CD14-positive monocyte (primary cell): ENCODE measurements at regions not wholly inside any gene's neighbourhood (a gene's known extent, or its start where the extent isn't known, plus 50 kb on each side); places are given as distances from the start of the nearest gene placed in this dataset.

Source experiments
- DNase-seq, 3 donors: peaks; one replicate each; pipeline ENCODE4 v3.0.0-alpha.2; 2011 to 2022
- H2AFZ ChIP-seq: 2 replicates; pipeline ENCODE4 v1.6.0; 2012; ENCODE audit warnings: mild to moderate bottlenecking, low read depth, low read length, inconsistent platforms; ENCODE audit not compliant: insufficient read depth, poor library complexity, severe bottlenecking
- H3K27ac ChIP-seq, 2 donors: 1 replicate in 1 of 2; 2 replicates in 1 of 2; pipeline ENCODE4 v1.5.1; 2012 to 2013; ENCODE audit warnings: low read length in 2 of 2, control low read depth in 1 of 2, inconsistent platforms in 1 of 2, low read depth in 1 of 2, mild to moderate bottlenecking in 1 of 2
- H3K27me3 ChIP-seq, 2 donors: one replicate each; pipeline versions ENCODE4 v1.6.0 to v1.6.1; 2011 to 2013; ENCODE audit warnings: low read length in 2 of 2; ENCODE audit not compliant: control insufficient read depth in 2 of 2, insufficient read depth in 2 of 2
- H3K36me3 ChIP-seq, 2 donors: replicated peaks in 1 of 2; 1 replicate in 1 of 2; 2 replicates in 1 of 2; pipeline versions ENCODE4 v1.5.1 to v1.6.1; 2012 to 2013; ENCODE audit warnings: low read length in 2 of 2, control low read depth in 1 of 2, inconsistent platforms in 1 of 2, mild to moderate bottlenecking in 1 of 2; ENCODE audit not compliant: insufficient read depth in 2 of 2, control insufficient read depth in 1 of 2
- H3K4me1 ChIP-seq, 2 donors: 1 replicate in 1 of 2; 2 replicates in 1 of 2; pipeline versions ENCODE4 v1.5.1 to v1.6.1; 2012 to 2013; ENCODE audit warnings: low read length in 2 of 2, control low read depth in 1 of 2, inconsistent platforms in 1 of 2, mild to moderate bottlenecking in 1 of 2, moderate library complexity in 1 of 2; ENCODE audit not compliant: insufficient read depth in 2 of 2, control insufficient read depth in 1 of 2
- H3K4me2 ChIP-seq: replicated peaks from 2 replicates; pipeline ENCODE3; 2012; ENCODE audit warnings: low read length, moderate library complexity, mild to moderate bottlenecking; ENCODE audit not compliant: poor library complexity, severe bottlenecking; ENCODE audit errors: extremely low read depth
- H3K4me3 ChIP-seq, 3 experiments: fragments of 200-600 bp in 1 of 3; sonication (generic) in 1 of 3; replicated peaks in 1 of 3; 1 replicate in 2 of 3; 2 replicates in 1 of 3; pipeline ENCODE4 v1.5.1; 2011 to 2013; ENCODE audit warnings: low read length in 3 of 3, mild to moderate bottlenecking in 3 of 3, control low read depth in 2 of 3, low read depth in 2 of 3, inconsistent platforms in 1 of 3, moderate library complexity in 1 of 3
- H3K79me2 ChIP-seq: 2 replicates; pipeline ENCODE4 v1.6.0; 2012; ENCODE audit warnings: mild to moderate bottlenecking, control low read depth, inconsistent platforms, low read length, moderate library complexity; ENCODE audit not compliant: insufficient read depth
- H3K9ac ChIP-seq: 2 replicates; pipeline ENCODE4 v1.6.0; 2017; ENCODE audit warnings: low read length, mild to moderate bottlenecking; ENCODE audit not compliant: insufficient read depth, poor library complexity, severe bottlenecking
- H3K9me3 ChIP-seq, 2 donors: replicated peaks in 1 of 2; 1 replicate in 1 of 2; 2 replicates in 1 of 2; pipeline versions ENCODE4 v1.5.1 to v1.6.1; 2012 to 2013; ENCODE audit warnings: low read length in 2 of 2, control low read depth in 1 of 2; ENCODE audit not compliant: control insufficient read depth in 1 of 2, insufficient read depth in 1 of 2
- H4K20me1 ChIP-seq: 2 replicates; pipeline ENCODE4 v1.6.0; 2012; ENCODE audit warnings: mild to moderate bottlenecking, low read length, control low read depth, moderate library complexity; ENCODE audit not compliant: insufficient read depth
- H3K27ac Mint-ChIP-seq, 7 donors: one replicate each; pipeline ENCODE4 v1.8.0; 2020; ENCODE audit warnings: mild to moderate bottlenecking in 7 of 7, mixed read lengths in 7 of 7, moderate library complexity in 6 of 7, inconsistent platforms in 2 of 7
- H3K27me3 Mint-ChIP-seq, 3 donors: one replicate each; pipeline ENCODE4 v1.8.0; 2021 to 2022; ENCODE audit warnings: low read depth in 3 of 3, mild to moderate bottlenecking in 3 of 3, mixed read lengths in 3 of 3, moderate library complexity in 3 of 3, inconsistent platforms in 1 of 3
- H3K36me3 Mint-ChIP-seq, 2 donors: one replicate each; pipeline ENCODE4 v1.8.0; 2020; ENCODE audit warnings: mixed read lengths in 2 of 2, inconsistent platforms in 1 of 2, mild to moderate bottlenecking in 1 of 2
- H3K4me1 Mint-ChIP-seq: one replicate; pipeline ENCODE4 v1.8.0; 2020; ENCODE audit warnings: mild to moderate bottlenecking, mixed read lengths
- H3K4me3 Mint-ChIP-seq, 2 donors: one replicate each; pipeline ENCODE4 v1.8.0; 2020; ENCODE audit warnings: mild to moderate bottlenecking in 2 of 2, mixed read lengths in 2 of 2, moderate library complexity in 1 of 2
- H3K9me3 Mint-ChIP-seq, 7 donors: one replicate each; pipeline ENCODE4 v1.8.0; 2020 to 2022; ENCODE audit warnings: mixed read lengths in 7 of 7, mild to moderate bottlenecking in 6 of 7, moderate library complexity in 6 of 7, inconsistent platforms in 2 of 7
- CTCF ChIP-seq: fragments of 200-600 bp; IDR thresholded peaks from one replicate; pipeline ENCODE4 v1.8.0; 2022; ENCODE audit warnings: antibody characterized with exemption, mild to moderate bottlenecking
- WGBS: methylation state at CpG from one replicate; pipeline ENCODE4 v1.1.5; 2013; ENCODE audit warnings: missing lambda C conversion rate; ENCODE audit not compliant: insufficient coverage; 5-methylcytosine and 5-hydroxymethylcytosine counted together
- intact Hi-C, 2 donors: fragments of 100-400 bp; cut with micrococcal nuclease; formaldehyde crosslinking; loops; one replicate each; pipeline versions ENCODE4 v1.15.0 to v1.15.1; 2023

- Histone ChIP-seq H3K9me3 (no peaks in the 10 kb centered on the region), H4K20me1 (no peaks in the 10 kb centered on the region), H3K27ac (no peak overlapping the region), H3K4me1 (no peaks in the 10 kb centered on the region), H3K9ac (no peak overlapping the region), H3K4me2 (no peak overlapping the region), H2AFZ (no peak overlapping the region), H3K27me3 (no peaks in the 10 kb centered on the region), H3K36me3 (no peaks in the 10 kb centered on the region), H3K4me3 (no peak overlapping the region), H3K79me2 (no peaks in the 10 kb centered on the region)
- Mint-ChIP-seq H3K4me1 (no peaks in the 10 kb centered on the region), H3K27me3 (peaks cover 7 to 10% (median 7%) of the 10 kb centered on the region in 3 donors), H3K36me3 (no peaks in the 10 kb centered on the region), H3K9me3 (no peaks in the 10 kb centered on the region), H3K4me3 (no peak overlapping the region), H3K27ac (peak overlapping the region in 1 of 7 donors; percentile 21)
- WGBS = 100% methylated on average over 1 of the region's 1 CpG
- no peak for DNase-seq
- intact Hi-C loops = no loop called here
- TF ChIP-seq CTCF = no peak
These were observed 159.1 kb upstream of the CSF3R start for GRCh38 chr1:36641776-36642175.

- H3K9me3 Mint-ChIP-seq = no peaks in the 10 kb centered on the region
- peaks cover 5 to 11% (median 6%) of the 10 kb centered on the region in 3 donors for H3K27me3 Mint-ChIP-seq
- no peak overlapping the region for H3K27ac ChIP-seq
- no peak overlapping the region for H3K4me3 ChIP-seq
- H3K4me1 ChIP-seq = no peaks in the 10 kb centered on the region
- H4K20me1 ChIP-seq = no peaks in the 10 kb centered on the region
- no peaks in the 10 kb centered on the region for H3K27me3 ChIP-seq
- no peaks in the 10 kb centered on the region for H3K36me3 Mint-ChIP-seq
- H3K9ac ChIP-seq = no peak overlapping the region
- WGBS = 91% methylated on average over 2 of the region's 2 CpGs
- no peak for TF ChIP-seq CTCF
- no peak overlapping the region for H3K4me2 ChIP-seq
- H3K4me3 Mint-ChIP-seq = no peak overlapping the region
- no peak for DNase-seq
- intact Hi-C loops = no loop called here
- no peaks in the 10 kb centered on the region for H3K4me1 Mint-ChIP-seq
- no peaks in the 10 kb centered on the region for H3K9me3 ChIP-seq
- H3K36me3 ChIP-seq = no peaks in the 10 kb centered on the region
- H2AFZ ChIP-seq = no peak overlapping the region
- no peaks in the 10 kb centered on the region for H3K79me2 ChIP-seq
- no peak overlapping the region for H3K27ac Mint-ChIP-seq
These were observed 156.7 kb upstream of the CSF3R start for GRCh38 chr1:36639461-36639860.
